Uterus (tissue), 3 donors: ENCODE measurements at regions not wholly inside any gene's neighbourhood (a gene's known extent, or its start where the extent isn't known, plus 50 kb on each side); places are given as distances from the start of the nearest gene placed in this dataset.

ENCODE experiments used
- DNase-seq, 2 donors: peaks; one replicate each; pipeline ENCODE4 v3.0.0-alpha.2; 2019 to 2020
- H3K27ac ChIP-seq, 2 donors: fragments of 200-600 bp; sonication (generic); 1 replicate in 1 of 2; 2 replicates in 1 of 2; pipeline ENCODE4 v1.5.1; 2016 to 2018
- H3K27me3 ChIP-seq, 2 donors: fragments of 200-600 bp; sonication (generic); one replicate each; pipeline ENCODE4 v1.5.1; 2018 to 2019; ENCODE audit warnings: control low read depth in 1 of 2
- H3K36me3 ChIP-seq, 2 donors: fragments of 200-600 bp; sonication (generic); one replicate each; pipeline ENCODE4 v1.5.1; 2019; ENCODE audit warnings: control low read depth in 1 of 2
- H3K4me1 ChIP-seq, 2 donors: fragments of 200-600 bp; sonication (generic); one replicate each; pipeline ENCODE4 v1.5.1; 2018 to 2019; ENCODE audit warnings: control low read depth in 1 of 2
- H3K4me3 ChIP-seq, 2 donors: fragments of 200-600 bp; sonication (generic); 1 replicate in 1 of 2; 2 replicates in 1 of 2; pipeline ENCODE4 v1.5.1; 2018 to 2019; ENCODE audit warnings: mild to moderate bottlenecking in 1 of 2
- H3K9me3 ChIP-seq, 2 donors: fragments of 200-600 bp; sonication (generic); one replicate each; pipeline ENCODE4 v1.5.1; 2019; ENCODE audit warnings: control low read depth in 1 of 2
- POLR2A ChIP-seq, 2 donors: fragments of 450-650 bp; IDR thresholded peaks; one replicate each; pipeline ENCODE4 v1.6.1; 2016; ENCODE audit warnings: antibody characterized with exemption in 2 of 2, mild to moderate bottlenecking in 1 of 2, moderate library complexity in 1 of 2
- intact Hi-C: fragments of 100-400 bp; cut with DNase I; formaldehyde crosslinking; loops from one replicate; pipeline ENCODE4 v1.15.1; 2023; ENCODE audit warnings: low total_unique reads
- TF ChIP-seq, protein P1 (sequence below), 4 experiments: fragments of 200-600 bp in 2 of 4; fragments of 450-650 bp in 2 of 4; sonication (generic) in 2 of 4; IDR thresholded peaks; one replicate each; pipeline ENCODE4 v1.5.1; 2016 to 2019; ENCODE audit warnings: antibody characterized with exemption in 4 of 4, mild to moderate bottlenecking in 2 of 4, moderate library complexity in 1 of 4
- donor health status: DM: yes; HTN: yes; CAD: no.

DNA sequence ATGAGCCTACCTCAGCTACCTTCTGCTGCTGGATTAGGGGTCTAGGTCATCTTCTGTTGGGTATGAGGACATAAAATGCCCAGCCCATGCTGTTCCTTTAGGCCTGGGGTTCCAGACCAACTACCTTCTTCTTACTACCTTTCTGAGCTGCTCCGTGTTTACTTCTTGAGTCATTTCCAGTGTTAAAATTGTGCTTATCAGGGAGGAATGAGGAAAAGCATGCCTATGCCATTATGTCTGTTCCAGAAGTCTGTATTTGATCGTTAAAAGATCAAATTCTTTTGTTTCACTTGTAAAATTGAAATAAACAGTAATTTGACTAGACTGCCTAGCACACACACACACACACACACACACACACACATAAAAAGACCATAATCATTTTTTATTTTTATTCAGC, 1912.7 kb upstream of the TENM3 start:
- intact Hi-C loops = no loop called here
- no peaks in the 10 kb centered on the region for H3K9me3 ChIP-seq
- DNase-seq = no peak
- no peak overlapping the region for H3K27ac ChIP-seq
- H3K4me1 ChIP-seq = no peaks in the 10 kb centered on the region
- H3K36me3 ChIP-seq = no peaks in the 10 kb centered on the region
- H3K4me3 ChIP-seq = no peak overlapping the region
- TF ChIP-seq, protein P1, sequence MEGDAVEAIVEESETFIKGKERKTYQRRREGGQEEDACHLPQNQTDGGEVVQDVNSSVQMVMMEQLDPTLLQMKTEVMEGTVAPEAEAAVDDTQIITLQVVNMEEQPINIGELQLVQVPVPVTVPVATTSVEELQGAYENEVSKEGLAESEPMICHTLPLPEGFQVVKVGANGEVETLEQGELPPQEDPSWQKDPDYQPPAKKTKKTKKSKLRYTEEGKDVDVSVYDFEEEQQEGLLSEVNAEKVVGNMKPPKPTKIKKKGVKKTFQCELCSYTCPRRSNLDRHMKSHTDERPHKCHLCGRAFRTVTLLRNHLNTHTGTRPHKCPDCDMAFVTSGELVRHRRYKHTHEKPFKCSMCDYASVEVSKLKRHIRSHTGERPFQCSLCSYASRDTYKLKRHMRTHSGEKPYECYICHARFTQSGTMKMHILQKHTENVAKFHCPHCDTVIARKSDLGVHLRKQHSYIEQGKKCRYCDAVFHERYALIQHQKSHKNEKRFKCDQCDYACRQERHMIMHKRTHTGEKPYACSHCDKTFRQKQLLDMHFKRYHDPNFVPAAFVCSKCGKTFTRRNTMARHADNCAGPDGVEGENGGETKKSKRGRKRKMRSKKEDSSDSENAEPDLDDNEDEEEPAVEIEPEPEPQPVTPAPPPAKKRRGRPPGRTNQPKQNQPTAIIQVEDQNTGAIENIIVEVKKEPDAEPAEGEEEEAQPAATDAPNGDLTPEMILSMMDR (IDR thresholded peaks at IDR 0.05) = no peak
- no peak for TF ChIP-seq POLR2A (IDR thresholded peaks at IDR 0.05)
- H3K27me3 ChIP-seq = no peaks in the 10 kb centered on the region

DNA sequence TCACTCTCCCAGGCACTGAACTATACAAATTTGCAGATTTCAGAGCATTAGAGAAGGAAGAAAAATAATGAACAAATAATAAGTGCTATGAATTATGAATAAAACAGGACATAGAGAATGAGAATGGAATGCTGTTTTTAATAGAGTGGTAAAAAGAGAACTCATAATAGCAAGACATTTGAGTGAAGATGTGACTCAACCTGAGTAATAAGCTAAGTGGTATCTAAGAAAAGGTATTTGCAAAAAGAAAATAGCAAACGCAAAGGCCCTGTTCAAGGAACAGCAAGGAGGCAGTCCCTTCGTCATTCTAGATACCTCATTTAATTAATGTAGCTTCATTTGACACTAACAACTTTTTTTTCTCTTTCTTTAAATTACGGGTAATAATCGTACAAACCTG, 1910.0 kb upstream of the TENM3 start:
- DNase-seq = no peak
- Histone ChIP-seq H3K4me3 (no peak overlapping the region), H3K4me1 (no peaks in the 10 kb centered on the region), H3K36me3 (no peaks in the 10 kb centered on the region), H3K27ac (no peak overlapping the region), H3K27me3 (no peaks in the 10 kb centered on the region), H3K9me3 (no peaks in the 10 kb centered on the region)
- intact Hi-C loops = no loop called here
- no peak for TF ChIP-seq POLR2A (IDR thresholded peaks at IDR 0.05)
- TF ChIP-seq, protein P1 (IDR thresholded peaks at IDR 0.05) = no peak

DNA sequence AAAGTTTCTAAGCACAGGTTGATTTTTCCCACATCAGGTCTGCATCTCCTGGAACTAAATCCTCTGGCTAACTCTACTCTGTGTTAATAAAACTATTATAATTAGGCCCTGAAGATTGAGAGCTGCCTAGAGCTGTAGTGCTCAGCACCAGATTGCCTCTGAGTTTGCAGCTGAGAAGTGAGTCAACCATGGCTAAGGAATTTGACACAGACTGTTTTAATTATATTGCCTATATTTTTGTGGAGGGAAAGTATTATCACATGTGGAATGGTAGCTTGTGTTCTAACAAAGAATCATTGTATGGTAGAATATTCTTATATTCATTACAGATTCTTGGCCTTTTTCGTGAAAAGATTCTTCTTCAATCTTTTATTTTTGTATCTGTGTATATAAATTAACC, 1907.6 kb upstream of the TENM3 start:
- Histone ChIP-seq H3K27ac (no peak overlapping the region), H3K4me3 (no peak overlapping the region), H3K27me3 (no peaks in the 10 kb centered on the region), H3K9me3 (no peaks in the 10 kb centered on the region), H3K36me3 (no peaks in the 10 kb centered on the region), H3K4me1 (no peaks in the 10 kb centered on the region)
- TF ChIP-seq POLR2A (IDR thresholded peaks at IDR 0.05) = no peak
- TF ChIP-seq, protein P1 (IDR thresholded peaks at IDR 0.05) = no peak
- intact Hi-C loops = no loop called here
- no peak for DNase-seq

DNA sequence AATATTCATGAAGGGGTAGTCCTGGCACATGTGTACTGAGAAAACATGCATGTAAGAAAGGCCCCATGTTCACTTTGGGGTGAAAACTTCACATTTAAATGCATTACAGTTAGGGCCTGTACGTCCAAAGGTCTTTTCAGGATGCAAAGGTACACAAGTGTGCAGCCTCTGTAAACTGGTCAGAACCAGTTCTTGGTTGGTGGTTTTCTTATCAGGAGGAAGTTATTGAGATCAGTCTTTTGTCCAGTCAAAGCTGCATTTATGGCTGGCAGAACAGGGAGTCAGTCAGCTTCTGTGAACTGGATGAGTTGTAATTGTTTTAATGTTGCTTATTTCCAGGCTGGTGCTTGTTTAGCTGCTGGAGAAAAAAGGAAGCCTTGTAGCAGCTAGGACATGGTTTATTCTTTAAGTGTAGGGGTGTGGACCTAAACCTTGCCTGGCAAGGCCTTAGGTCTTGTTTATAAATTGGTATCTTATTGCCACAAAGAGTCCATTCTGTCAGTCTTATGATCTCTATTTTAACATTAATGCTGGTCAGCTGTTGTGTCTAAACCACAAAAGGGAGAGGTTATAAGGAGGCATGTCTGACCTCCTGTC, 1906.6 kb upstream of the TENM3 start:
- no peaks in the 10 kb centered on the region for H3K4me1 ChIP-seq
- no peak for TF ChIP-seq POLR2A (IDR thresholded peaks at IDR 0.05)
- TF ChIP-seq, protein P1 (IDR thresholded peaks at IDR 0.05) = no peak
- H3K4me3 ChIP-seq = no peak overlapping the region
- intact Hi-C loops = no loop called here
- H3K27ac ChIP-seq = no peak overlapping the region
- no peak for DNase-seq
- H3K36me3 ChIP-seq = no peaks in the 10 kb centered on the region
- H3K9me3 ChIP-seq = no peaks in the 10 kb centered on the region
- H3K27me3 ChIP-seq = no peaks in the 10 kb centered on the region

DNA sequence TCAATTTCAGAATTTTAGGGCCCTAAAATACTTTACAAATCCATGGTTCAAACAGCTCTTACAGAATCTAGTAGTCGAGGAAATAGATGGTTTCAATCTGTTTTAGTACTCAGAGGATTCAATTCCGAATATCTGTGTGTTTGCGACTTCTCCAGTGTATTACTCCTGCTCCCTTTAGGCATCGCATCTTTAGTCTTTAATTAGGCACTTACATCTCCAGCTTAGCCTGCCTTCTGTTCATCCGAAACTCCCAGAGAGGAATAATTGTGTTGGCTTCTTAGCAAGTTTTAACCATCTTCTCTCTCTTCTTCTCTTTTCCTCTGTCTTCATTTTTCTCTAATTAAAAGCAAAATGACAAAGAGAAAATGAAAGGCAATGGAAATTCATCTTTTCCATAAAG, 1901.3 kb upstream of the TENM3 start:
- no peaks in the 10 kb centered on the region for H3K4me1 ChIP-seq
- intact Hi-C loops = no loop called here
- H3K9me3 ChIP-seq = no peaks in the 10 kb centered on the region
- H3K27me3 ChIP-seq = no peaks in the 10 kb centered on the region
- TF ChIP-seq POLR2A (IDR thresholded peaks at IDR 0.05) = no peak
- TF ChIP-seq, protein P1 (IDR thresholded peaks at IDR 0.05) = no peak
- no peak overlapping the region for H3K4me3 ChIP-seq
- no peak for DNase-seq
- H3K36me3 ChIP-seq = no peaks in the 10 kb centered on the region
- H3K27ac ChIP-seq = no peak overlapping the region
